Brain pericyte (primary cell): ENCODE measurements at regions not wholly inside any gene's neighbourhood (a gene's known extent, or its start where the extent isn't known, plus 50 kb on each side); places are given as distances from the start of the nearest gene placed in this dataset.

Experiments used
- DNase-seq: peaks from one replicate; pipeline ENCODE4 v3.0.0-alpha.2; 2012; ENCODE audit warnings: low read depth, low spot score

DNA sequence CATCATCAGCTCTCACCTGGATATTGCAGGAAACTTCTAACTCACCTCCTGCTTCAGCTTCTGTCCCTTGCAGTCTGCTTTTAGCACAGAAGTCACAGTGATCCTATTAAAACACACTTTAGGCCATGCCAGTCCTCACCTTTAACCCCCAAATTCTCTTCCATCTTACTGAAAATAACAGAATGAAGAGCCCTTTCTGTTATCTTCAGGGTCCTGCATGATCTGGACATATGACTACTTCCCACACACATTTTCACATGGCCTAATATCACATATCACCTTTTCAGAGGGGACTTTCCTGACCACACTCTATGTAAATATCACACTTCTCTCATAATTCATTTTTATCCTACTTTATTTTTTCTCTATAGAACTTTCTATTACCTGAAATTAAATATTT lies 550.6 kb upstream of the CLINT1 start:
- no peak for DNase-seq

- no peak for DNase-seq
These were observed 548.9 kb upstream of the CLINT1 start for GRCh38 chr5:158407824-158408195.

DNA sequence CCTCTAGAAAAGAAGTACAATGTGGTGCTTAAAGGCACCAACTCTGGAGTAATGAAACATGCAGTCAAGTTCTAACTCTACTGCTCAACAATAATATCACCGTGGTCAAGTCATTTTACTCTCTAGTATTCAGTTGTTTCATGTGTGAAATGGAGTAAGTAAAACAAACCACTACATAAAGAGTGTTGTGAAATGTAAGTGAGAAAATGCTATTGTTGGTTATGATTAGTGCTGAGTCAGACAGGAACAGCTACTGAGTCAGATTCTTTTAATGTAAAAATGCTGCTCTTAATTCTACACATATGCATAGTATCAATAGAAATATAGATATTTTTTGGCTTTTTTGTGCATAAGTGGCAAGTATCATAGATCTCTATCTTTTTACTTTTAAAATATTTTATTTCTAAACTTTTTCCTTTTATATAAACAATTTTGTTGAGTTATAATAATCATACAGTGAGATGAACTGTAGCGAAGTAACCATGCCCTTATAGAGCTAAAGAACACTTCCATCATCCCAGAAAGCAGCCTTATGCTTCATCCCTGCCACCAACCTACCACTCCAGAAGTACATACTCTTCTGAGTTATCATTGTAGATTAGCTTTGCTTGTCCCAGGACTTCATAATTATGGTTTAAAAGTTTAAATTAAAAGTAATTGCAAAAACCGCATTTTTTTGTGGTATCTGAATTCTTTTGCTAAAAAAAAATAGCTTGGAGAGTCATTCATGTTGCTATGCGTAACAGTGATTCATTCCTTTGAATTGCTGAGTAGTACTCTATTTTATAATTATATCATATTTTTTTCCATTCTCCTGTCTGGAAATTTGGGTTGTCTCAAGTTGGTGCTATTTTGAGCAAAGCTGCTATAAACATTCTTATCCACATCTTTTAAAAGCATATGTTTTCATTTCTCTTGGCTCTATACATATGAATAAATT lies 548.2 kb upstream of the CLINT1 start:
- DNase-seq = no peak

DNA sequence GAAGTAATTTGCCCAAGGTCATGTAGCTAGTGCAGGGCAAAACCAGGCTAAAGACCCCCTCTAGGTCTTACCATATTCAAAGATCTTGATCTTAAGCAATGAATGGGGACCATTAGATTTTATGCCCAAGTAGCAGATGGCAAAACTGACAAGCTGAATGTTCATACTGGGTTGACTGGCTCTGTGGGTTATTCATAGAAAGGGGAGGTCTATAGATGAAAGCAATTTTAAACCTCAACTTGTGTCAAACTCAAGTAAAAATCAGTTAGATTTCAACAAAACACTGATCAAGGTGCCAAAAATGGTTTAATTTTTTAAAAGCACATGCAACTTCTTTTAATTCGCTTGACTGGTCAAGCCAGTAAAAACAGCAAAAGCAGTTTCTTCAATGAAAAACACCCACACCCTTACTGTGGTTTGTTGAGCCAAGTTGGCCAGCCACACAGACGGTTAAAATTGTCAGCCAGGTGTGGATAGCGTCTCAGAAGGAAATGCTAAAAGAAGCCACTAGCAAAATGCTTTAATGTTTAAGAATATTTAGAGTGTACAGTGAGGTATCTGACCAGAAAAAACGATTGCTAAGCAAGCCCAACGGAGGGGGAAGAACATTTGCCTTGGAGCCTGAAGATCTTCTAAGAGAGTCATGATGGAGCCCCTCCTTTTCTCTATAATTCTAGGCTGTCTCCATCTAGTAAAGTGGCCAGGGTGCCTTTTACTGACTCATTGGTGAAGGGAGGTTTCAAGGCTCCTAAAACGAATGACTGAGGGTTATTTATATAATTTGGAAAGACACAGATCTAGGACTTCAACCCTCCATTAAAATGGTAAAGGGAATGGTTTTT lies 539.6 kb upstream of the CLINT1 start:
- no peak for DNase-seq

- DNase-seq = no peak
These were observed 538.3 kb upstream of the CLINT1 start for GRCh38 chr5:158397278-158397677.

GRCh38 chr5:158394102-158394501 lies 535.2 kb upstream of the CLINT1 start:
- no peak for DNase-seq

DNA sequence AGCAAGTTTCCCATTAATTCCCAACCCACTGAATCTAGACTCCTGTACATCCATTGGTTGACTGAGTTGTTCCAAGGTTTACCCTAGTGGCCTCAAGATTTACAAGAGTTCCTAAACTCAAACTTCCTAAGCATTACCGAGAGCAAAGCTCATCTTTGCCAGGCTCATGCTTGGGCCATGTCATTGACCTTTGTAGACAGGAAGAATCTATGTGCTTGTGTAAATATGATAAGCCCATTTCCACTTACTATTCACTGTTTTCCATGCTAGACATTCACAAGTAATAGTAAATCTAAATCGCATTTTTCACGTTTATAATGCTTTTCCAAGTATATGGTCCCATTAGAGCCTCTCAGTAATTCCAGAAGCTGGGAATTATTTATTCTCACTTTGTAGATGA lies 534.5 kb upstream of the CLINT1 start:
- DNase-seq = no peak

DNA sequence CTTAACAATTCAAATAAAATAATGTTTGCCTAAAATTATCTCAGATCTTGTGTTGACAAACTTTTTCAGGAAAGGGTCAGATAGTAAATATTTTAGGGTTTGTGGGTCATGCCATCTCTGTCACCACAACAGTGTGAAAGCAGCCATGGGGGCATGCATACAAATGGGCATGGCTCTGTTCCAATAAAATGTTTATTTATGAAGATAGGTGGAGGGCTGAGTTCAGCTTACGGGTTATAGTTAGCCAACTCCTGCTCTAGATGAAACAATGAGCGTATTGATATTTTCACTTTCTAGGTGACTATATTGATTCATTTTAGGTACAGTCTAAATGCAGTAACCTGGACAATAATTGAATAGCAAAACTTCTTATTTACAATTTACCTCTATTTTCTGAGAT lies 533.8 kb upstream of the CLINT1 start:
- no peak for DNase-seq

DNA sequence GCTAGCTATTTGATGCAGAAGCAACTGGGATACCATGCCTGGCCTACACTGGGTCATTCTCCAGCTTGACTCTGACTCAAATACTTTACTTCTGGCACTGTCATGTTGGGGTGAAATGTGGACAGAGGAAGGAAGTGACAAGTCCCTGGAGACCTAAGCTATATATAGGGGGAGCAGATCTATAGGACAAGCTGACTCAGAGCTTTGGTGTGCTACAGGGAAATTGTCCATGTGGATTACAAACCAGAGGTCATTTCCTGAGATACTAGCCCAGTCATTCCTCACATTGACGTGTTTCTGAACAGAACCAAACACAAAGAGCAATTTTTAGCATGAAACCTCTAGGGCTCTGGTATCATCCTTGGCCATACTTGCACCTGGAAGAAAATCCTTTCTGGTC lies 531.6 kb upstream of the CLINT1 start:
- DNase-seq = no peak

DNA sequence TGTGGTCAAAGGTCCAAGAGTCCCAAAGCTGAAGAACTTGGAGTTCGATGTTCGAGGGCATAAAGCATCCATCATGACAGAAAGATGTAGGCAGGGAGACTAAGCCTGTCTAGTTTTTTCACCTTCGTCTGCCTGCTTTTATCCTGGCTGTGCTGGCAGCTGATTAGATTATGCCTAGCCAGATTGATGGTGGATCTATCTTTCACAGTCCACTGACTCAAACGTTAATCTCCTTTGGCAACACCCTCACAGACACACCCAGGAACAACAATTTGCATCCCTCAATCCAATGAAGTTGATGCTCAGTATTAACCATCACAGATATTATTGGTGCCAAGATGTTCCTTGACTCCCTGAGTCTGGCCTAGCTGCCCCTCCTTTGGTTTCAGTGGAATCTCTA lies 530.8 kb upstream of the CLINT1 start:
- DNase-seq = no peak

DNA sequence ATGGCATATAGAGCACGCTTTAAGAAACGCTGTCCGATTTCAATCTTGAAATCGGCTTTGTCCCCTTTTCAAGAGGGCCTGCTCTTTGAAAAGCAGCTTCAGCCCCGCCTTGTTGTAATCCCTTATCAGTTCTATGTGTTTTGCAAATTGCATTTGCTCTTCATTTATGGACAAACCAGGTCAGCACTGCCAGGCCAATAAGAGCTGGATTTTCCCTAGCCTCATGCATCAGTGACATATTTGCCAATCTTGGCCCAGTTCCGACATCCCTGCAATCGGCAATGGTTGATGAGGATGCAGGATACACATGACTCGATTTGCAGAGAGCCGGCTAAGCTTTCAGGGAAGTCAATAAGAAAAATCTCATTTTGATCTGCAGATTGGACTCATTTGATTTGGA lies 529.1 kb upstream of the CLINT1 start:
- no peak for DNase-seq

DNA sequence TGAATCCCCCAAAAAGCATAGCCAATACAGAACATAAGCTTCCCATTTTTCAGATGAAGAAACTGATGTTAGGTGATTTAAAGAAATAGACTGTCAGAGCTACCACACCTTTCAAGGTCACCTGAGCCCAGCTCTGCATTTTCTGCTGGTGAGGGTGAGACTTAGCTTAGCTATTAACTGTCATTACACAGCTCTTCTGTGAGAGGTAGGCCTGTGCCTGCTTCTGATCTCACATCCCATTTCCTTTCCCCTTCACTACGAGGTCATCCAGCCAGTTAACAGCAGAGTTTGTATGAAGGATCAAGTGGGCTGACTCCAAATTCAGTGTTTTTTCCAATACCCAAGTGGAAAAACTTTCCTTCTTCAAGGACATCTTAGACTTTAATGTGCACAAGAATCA lies 528.6 kb upstream of the CLINT1 start:
- DNase-seq = no peak

DNA sequence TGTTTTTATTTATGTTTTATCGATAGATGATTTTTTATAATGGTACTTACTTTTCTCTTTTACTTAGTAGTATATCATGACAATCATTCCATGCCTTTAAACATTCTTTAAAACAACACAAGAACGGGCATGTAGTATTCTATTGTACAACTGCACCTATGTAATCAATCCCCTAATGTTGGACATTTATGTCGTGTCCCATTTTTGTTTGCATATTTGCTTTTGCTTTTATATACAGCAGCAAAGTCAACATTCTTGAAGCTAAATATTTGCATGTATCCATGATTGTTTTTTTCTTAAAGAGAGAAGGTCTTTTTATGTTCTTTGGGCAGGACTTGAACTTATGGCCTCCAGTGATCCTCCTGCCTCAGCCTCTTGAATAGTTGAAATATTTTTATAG lies 527.0 kb upstream of the CLINT1 start:
- DNase-seq = no peak

DNA sequence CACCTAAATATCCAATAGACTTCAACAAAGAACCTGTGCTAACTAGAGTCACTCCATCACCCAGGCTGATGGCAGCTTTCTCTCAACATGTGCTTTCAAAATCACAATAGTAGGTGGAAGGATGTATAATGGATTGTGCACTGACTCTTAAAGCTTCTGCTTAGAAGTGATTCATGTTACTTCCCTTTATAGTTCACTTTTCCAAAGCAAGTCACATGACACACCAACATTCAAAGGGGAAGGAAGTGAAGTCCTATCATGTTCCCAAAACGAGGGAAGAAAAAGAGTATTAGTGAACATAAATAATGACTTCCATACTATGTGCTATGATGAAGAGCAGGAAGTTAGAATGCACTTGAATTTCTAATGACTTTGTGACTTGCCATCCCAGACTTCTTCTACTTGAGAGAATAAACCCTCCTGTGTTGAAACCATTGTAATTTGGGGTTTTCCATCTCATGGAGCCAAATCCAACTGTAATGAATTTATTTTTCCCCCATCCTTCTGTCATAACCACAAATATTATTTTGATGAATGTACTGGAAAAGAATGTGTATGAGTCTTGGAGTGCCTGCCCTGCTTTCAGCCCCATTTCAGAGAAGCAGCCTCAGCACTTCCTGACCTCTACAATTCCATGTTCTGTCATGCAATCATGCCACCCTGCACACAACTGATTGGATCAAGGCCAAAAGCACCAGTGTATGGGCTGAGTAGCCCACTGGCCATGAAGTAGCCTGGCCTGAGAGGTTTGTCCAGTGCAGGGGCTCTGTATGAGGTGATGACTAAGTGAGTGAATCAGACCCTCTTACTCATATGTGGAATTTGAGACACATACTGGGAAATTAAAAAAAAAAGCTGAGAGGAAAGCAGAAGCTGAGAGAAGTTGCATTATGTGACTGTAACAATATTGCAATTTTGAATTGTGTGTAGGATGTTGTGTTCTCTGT lies 525.9 kb upstream of the CLINT1 start:
- peak; percentile 94 for DNase-seq

DNA sequence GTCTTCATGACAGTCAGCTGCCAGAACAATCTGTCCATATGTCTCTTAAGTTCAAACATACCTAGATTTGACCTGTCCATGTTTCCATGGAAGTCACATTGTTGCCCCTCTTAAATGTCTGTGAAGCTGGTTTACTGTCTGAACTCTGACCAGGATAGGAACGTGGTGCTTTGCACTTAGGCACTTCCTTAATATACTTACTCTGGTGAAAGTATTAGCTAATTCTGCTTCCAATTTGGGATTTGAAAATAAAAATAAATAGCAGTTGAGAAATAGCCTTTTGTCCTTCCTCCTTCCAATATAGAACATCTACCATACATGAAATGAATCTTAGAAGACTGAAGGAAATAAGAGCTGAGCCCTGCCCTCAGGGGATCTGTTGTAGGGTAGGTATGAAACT lies 524.5 kb upstream of the CLINT1 start:
- DNase-seq = no peak

DNA sequence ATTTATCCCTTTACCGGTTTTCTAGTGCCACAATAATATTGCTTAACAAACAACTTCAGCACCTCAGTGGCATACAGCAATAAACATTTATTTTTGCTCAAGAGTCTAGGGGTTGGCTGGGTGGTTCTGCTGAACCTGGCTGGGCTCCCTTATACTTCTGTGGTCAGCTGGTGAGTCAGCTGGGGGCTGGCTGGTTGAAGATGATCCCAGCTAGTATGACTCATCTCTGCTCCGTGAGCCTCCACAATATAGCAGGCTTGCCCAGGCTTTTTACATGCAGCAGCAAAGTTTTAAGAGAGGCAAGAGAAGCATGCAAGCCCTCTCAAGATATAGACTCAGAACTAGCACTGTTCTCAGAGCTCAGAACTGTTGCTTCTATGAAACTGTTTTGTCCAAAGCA lies 523.5 kb upstream of the CLINT1 start:
- peak; percentile 85 for DNase-seq

GRCh38 chr5:158381614-158382160 lies 522.7 kb upstream of the CLINT1 start:
- DNase-seq = no peak

- no peak for DNase-seq
These were observed 521.7 kb upstream of the CLINT1 start for GRCh38 chr5:158380661-158381060.

DNA sequence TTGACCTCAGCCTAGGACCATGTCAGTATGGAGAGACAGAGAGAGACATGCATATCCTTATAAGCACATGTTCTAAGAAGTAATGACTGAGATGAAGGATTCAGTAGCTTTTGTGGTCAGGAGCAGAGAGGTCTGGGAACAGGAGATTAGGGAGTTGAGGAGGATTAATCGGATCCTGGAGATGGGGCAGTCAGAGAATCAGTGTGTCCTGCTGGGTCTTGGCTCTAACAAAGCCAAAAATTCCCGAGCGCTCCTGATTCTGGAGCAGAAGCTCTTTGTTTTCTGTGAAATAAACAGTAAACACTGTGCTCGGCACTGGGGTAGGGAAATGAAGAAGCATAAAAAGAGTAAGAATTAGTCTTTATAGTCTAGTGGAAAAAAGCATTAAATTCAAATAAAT lies 520.0 kb upstream of the CLINT1 start:
- no peak for DNase-seq

DNA sequence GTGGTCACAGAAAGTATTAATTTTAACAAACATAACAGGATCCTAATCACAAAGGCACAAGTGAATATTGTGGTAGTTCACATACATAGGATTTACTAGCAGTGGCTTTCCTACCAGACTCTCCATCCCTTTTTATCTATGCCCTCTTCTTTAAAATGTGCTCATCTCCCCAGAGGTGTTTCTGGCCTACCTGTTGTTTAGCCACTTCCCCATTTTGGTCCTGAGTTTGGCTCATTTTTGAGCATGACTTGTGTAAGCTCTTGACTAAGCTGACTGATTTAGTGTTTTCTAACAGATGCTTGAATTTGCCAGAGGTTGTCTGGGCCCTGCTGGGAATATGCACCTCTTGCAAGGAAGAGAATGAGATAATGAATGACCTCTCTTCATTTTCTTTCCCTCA lies 517.7 kb upstream of the CLINT1 start:
- no peak for DNase-seq

DNA sequence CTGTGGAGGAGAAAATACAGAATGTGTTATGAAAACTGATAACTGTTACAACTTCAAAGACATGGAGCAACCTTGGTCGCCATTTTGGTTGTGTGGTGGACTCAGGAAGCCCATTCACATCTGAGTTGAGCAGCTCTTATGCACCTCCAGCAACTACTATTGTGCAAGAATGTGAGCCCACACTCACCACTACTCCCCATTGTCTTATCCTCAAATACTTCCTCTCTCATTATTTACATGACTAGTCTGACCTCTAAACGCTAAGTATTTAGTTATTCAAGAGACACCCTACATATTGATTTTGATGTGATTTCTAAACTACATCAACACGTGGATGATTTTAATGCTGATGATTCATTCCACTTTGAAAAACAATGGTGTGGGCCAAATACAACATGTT lies 516.6 kb upstream of the CLINT1 start:
- DNase-seq = no peak
